Ishikawa (cell line): ENCODE measurements at regions not wholly inside any gene's neighbourhood (a gene's known extent, or its start where the extent isn't known, plus 50 kb on each side); places are given as distances from the start of the nearest gene placed in this dataset.

Experiments used
- CEBPB ChIP-seq: IDR thresholded peaks from 2 replicates; pipeline ENCODE4 v1.6.1; 2012
- CREB1 ChIP-seq: IDR thresholded peaks from 2 replicates; pipeline ENCODE4 v1.6.1; 2012; ENCODE audit warnings: low read depth
- EGR1 ChIP-seq: IDR thresholded peaks from 2 replicates; pipeline ENCODE4 v1.6.1; 2012
- EP300 ChIP-seq: IDR thresholded peaks from 2 replicates; pipeline ENCODE4 v1.6.1; 2012; ENCODE audit warnings: borderline replicate concordance
- FOXM1 ChIP-seq: IDR thresholded peaks from 2 replicates; pipeline ENCODE4 v1.6.1; 2012; ENCODE audit warnings: low read depth, borderline replicate concordance
- MAX ChIP-seq: IDR thresholded peaks from 2 replicates; pipeline ENCODE4 v1.6.1; 2012
- NFIC ChIP-seq: IDR thresholded peaks from 2 replicates; pipeline ENCODE4 v1.6.1; 2012
- RAD21 ChIP-seq: IDR thresholded peaks from 2 replicates; pipeline ENCODE4 v1.6.1; 2012; ENCODE audit warnings: low read depth
- REST ChIP-seq: IDR thresholded peaks from 2 replicates; pipeline ENCODE4 v1.6.1; 2012; ENCODE audit warnings: low read depth, mild to moderate bottlenecking
- TAF1 ChIP-seq: IDR thresholded peaks from 2 replicates; pipeline ENCODE4 v1.6.1; 2012; ENCODE audit warnings: low read depth, mild to moderate bottlenecking
- TCF12 ChIP-seq: IDR thresholded peaks from 2 replicates; pipeline ENCODE4 v1.6.1; 2012; ENCODE audit warnings: low read depth
- TEAD4 ChIP-seq: IDR thresholded peaks from 2 replicates; pipeline ENCODE4 v1.6.1; 2012
- YY1 ChIP-seq: IDR thresholded peaks from 2 replicates; pipeline ENCODE4 v1.6.1; 2012; ENCODE audit warnings: low read depth
- ZBTB7A ChIP-seq: IDR thresholded peaks from 2 replicates; pipeline ENCODE4 v1.6.1; 2012; ENCODE audit warnings: low read depth
- TF ChIP-seq, protein P1 (sequence below): IDR thresholded peaks from 2 replicates; pipeline ENCODE4 v1.6.1; 2012

DNA sequence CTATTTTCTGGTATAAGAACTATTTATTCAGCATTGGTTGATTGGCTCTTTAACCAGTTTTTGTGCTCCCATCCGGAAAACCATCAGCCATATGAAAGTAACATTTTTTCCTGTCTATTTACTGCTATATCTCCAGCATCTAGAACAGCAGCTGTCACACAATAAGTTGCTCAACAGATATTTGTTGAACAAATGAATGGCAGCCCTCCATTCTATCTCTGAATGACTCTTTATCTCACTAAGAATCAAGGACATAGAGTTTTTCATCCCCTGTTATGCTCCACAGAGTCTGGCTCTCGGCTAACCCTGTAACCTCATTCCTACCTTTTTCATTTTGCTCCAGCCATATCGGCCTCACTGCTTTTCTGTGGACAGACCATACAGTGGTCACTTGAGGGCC lies 145.5 kb downstream of the SLITRK6 start:
- TF ChIP-seq ZBTB7A (no peak), CEBPB (no peak), YY1 (no peak), EP300 (no peak), TAF1 (no peak), MAX (no peak), TEAD4 (no peak), TCF12 (no peak), FOXM1 (no peak)
- TF ChIP-seq, protein P1, sequence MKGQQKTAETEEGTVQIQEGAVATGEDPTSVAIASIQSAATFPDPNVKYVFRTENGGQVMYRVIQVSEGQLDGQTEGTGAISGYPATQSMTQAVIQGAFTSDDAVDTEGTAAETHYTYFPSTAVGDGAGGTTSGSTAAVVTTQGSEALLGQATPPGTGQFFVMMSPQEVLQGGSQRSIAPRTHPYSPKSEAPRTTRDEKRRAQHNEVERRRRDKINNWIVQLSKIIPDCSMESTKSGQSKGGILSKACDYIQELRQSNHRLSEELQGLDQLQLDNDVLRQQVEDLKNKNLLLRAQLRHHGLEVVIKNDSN = no peak

DNA sequence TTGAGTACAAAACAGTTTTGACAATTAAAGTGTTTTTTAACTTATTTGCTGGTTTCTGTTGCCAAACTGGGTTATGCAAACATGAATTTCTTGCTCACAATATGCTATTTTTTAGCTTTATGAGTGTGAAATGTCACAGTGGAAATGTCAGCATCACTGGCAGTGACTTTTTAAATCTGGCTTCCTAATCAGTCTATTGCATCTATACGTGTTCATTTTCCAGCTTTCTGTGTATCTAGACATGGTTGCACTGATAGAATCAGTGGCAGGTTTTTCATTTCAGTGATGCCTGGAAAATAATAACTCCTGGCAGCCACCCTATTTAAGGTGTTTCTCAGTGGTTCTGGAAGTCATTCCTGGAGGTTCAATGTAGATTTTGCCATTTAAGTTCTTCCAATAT lies 146.7 kb downstream of the SLITRK6 start:
- TF ChIP-seq, protein P1 = no peak
- no peak for TF ChIP-seq MAX
- TF ChIP-seq YY1 = no peak
- no peak for TF ChIP-seq FOXM1
- TF ChIP-seq RAD21 = no peak

GRCh38 chr13:85651440-85651839 lies 147.8 kb downstream of the SLITRK6 start:
- TF ChIP-seq TCF12 (no peak), EGR1 (no peak), ZBTB7A (no peak), TAF1 (no peak), CREB1 (no peak), MAX (no peak), NFIC (no peak), FOXM1 (no peak), YY1 (no peak), TEAD4 (no peak), RAD21 (no peak), REST (no peak), CEBPB (no peak)
- TF ChIP-seq, protein P1 = no peak

DNA sequence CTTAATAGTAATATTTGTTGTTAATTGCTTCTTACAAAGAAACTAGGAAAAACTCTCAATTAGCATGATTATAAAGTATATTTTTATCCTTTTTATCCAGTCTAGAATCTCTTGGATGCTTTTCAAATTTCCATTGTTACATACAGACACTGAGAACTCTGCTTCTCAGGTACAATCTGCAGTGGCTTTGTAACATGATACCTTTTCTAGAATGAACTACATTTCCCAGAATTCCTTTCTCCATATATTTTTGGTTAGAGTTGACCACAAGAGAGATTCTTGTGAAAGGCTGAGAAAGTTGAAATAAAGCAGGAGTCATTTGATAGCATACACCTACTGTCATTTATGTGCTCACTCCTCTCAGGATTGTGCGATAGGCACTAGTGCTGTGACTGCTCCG lies 148.6 kb downstream of the SLITRK6 start:
- TF ChIP-seq ZBTB7A (no peak), TEAD4 (no peak), NFIC (no peak), FOXM1 (no peak), EGR1 (no peak), RAD21 (no peak), TAF1 (no peak), TCF12 (no peak), REST (no peak), CEBPB (no peak), EP300 (no peak), CREB1 (no peak), YY1 (no peak), MAX (no peak)
- TF ChIP-seq, protein P1 = no peak

DNA sequence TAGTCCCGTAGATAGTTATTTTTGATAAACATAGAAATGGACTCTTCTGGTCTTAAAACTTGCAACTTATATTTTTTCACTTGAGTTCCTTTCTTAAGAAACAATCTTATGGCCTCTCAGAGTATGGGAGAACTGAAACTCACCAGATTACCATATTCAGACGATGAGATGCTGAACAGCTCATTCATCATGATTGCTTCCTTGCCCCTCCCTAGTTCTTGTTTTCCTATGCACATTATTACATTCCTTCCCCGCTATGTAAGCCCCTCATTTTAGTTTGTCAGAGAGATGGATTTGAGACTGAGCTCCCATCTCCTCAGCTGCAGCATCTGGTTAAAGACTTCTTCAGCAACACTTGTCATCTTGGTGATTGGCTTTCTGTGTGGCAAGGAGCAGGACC lies 158.5 kb downstream of the SLITRK6 start:
- TF ChIP-seq TCF12 = no peak
- no peak for TF ChIP-seq TAF1
- TF ChIP-seq ZBTB7A = no peak
- TF ChIP-seq, protein P1 = no peak
- no peak for TF ChIP-seq EGR1
- TF ChIP-seq TEAD4 = no peak
- TF ChIP-seq CEBPB = no peak
